ENCODE measurements at regions not wholly inside any gene's neighbourhood (a gene's known extent, or its start where the extent isn't known, plus 50 kb on each side); places are given as distances from the start of the nearest gene placed in this dataset.

DNA sequence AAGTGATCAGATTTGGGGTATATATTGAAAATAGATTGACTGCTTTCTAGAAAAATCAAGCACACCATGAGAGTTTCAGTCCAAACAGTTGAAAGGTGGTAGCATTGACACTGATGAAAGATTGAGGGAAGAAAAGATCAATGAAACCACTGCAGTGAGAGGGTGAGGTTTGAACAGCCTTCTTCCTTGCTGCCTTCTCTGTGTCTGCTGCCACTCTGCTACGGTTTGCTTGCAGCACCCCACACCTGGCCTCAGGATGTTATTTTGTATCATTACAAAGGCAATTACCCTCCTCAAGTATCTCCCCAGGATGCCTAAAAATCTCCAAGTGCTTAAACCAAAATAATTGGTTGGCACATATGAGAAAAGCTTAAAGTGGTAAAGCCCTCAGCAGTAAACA, 683.6 kb upstream of the ARPP21 start:
- Mint-ChIP-seq H3K4me1 (no peaks in the 10 kb centered on the region), H3K9me3 (no peaks in the 10 kb centered on the region), H3K4me3 (no peak overlapping the region), H3K27ac (no peak overlapping the region), H3K27me3 (no peaks in the 10 kb centered on the region), H3K36me3 (ENCODE audit: low read depth) (no peaks in the 10 kb centered on the region)
- intact Hi-C loops (cut with micrococcal nuclease): no loop called here
- DNase-seq (no peak), ATAC-seq (ENCODE audit: low read depth) (no peak)
- no peak for TF ChIP-seq CTCF (IDR thresholded peaks at IDR 0.05)
- POLR2A ChIA-PET: no interaction called here
- CTCF ChIA-PET: no interaction called here

DNA sequence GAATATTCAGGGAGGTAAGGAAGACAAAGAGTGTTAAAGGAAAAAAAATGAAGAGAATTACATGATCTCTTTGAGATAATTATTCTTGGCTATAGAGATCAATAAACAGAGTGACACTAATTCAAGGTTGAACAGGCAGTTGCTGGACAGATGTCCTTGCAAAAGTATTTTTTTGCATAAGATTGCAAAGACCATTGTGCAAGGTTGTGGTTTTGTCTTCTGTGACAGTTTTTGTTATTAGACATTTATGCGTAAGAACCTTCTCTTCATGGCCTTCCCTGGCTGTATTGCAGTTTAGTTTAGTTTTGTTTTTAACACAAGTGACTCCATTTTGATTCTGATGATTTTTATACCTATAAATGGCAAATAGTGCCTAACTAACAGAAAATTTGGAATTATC, 682.8 kb upstream of the ARPP21 start:
- H3K9me3 Mint-ChIP-seq: no peaks in the 10 kb centered on the region
- intact Hi-C loops (cut with micrococcal nuclease): no loop called here
- no peaks in the 10 kb centered on the region for H3K4me1 Mint-ChIP-seq
- ATAC-seq (ENCODE audit: low read depth) (no peak), DNase-seq (no peak)
- ChIA-PET CTCF (no interaction called here), POLR2A (no interaction called here)
- no peak for TF ChIP-seq CTCF (IDR thresholded peaks at IDR 0.05)
- H3K4me3 Mint-ChIP-seq: no peak overlapping the region
- H3K36me3 Mint-ChIP-seq (ENCODE audit: low read depth): no peaks in the 10 kb centered on the region
- no peak overlapping the region for H3K27ac Mint-ChIP-seq
- no peaks in the 10 kb centered on the region for H3K27me3 Mint-ChIP-seq

- no peak overlapping the region for H3K4me3 Mint-ChIP-seq
- no peak for TF ChIP-seq CTCF (IDR thresholded peaks at IDR 0.05)
- H3K4me1 Mint-ChIP-seq: no peaks in the 10 kb centered on the region
- intact Hi-C loops (cut with micrococcal nuclease): no loop called here
- ChIA-PET POLR2A (no interaction called here), CTCF (no interaction called here)
- no peaks in the 10 kb centered on the region for H3K27me3 Mint-ChIP-seq
- H3K9me3 Mint-ChIP-seq: no peaks in the 10 kb centered on the region
- H3K27ac Mint-ChIP-seq: no peak overlapping the region
- no peak for ATAC-seq (ENCODE audit: low read depth)
- H3K36me3 Mint-ChIP-seq (ENCODE audit: low read depth): no peaks in the 10 kb centered on the region
- no peak for DNase-seq
Observed at GRCh38 chr3:34957677-34958076, 681.6 kb upstream of the ARPP21 start.

DNA sequence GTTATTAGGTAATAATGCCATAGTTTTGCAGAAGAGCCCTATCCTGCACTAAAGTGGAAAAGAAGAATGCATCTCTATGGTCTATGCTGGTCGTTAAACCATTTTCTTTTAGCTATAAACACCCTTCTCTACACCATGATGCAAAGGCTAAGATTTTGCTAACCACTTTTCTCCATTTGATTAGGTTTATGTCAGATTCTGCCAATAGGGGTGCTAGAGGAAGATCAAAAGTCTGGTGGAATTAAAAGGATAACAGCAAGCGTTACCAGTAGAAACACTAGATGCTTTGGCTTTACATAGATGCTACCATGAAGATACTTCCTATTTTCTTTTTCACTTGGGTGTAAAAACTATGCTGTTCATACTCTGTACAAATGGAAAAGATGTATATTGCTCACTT, 669.8 kb upstream of the ARPP21 start:
- DNase-seq: no peak
- Mint-ChIP-seq H3K36me3 (ENCODE audit: low read depth) (no peaks in the 10 kb centered on the region), H3K4me1 (no peaks in the 10 kb centered on the region), H3K27me3 (no peaks in the 10 kb centered on the region), H3K27ac (no peak overlapping the region), H3K4me3 (no peak overlapping the region), H3K9me3 (no peaks in the 10 kb centered on the region)
- CTCF ChIA-PET: no interaction called here
- ATAC-seq (ENCODE audit: low read depth): no peak
- POLR2A ChIA-PET: no interaction called here
- no peak for TF ChIP-seq CTCF (IDR thresholded peaks at IDR 0.05)
- intact Hi-C loops (cut with micrococcal nuclease): no loop called here

- no peak overlapping the region for H3K4me3 Mint-ChIP-seq
Observed at GRCh38 chr3:34972481-34972880, 666.8 kb upstream of the ARPP21 start.

More at GRCh38 chr3:34972481-34972880, 666.8 kb upstream of the ARPP21 start:
- no peaks in the 10 kb centered on the region for H3K36me3 Mint-ChIP-seq (ENCODE audit: low read depth)
- peaks cover 11% of the 10 kb centered on the region for H3K9me3 Mint-ChIP-seq
- DNase-seq (no peak), ATAC-seq (ENCODE audit: low read depth) (no peak)
- ChIA-PET CTCF (no interaction called here), POLR2A (no interaction called here)
- intact Hi-C loops (cut with micrococcal nuclease): no loop called here
- TF ChIP-seq CTCF (IDR thresholded peaks at IDR 0.05): no peak
- H3K27me3 Mint-ChIP-seq: no peaks in the 10 kb centered on the region
- H3K4me1 Mint-ChIP-seq: no peaks in the 10 kb centered on the region
- H3K27ac Mint-ChIP-seq: no peak overlapping the region

All from activated B cell treated with CpG ODN at 0.5 μM for 24 hours (primary cell).